ENCODE measurements at regions not wholly inside any gene's neighbourhood (a gene's known extent, or its start where the extent isn't known, plus 50 kb on each side); places are given as distances from the start of the nearest gene placed in this dataset.
"Not testable (repeated sequence)": the region's sequence is repeated elsewhere in the genome, so short reads cannot be mapped to it uniquely, and the experiment has no call there.

DNA sequence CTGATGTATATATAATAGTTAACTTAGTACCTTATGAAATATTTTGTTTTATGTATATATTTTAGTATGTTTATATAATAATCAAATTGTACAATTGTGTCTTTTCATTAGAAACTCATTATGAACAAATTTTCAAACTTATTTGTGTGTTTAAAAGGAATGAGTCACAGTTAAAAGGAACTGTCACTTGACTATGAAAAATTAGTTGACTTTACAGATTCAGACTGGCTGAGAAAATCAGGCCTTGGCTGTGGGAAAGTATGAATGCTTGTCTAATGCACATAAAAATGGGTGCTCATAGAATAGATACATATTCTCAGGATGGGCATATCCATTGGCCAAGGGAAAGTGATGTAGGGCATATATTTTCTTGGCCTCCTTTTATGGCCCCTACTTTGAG is 576.8 kb downstream of the SATB2 start:
- no peaks in the 10 kb centered on the region for H3K36me3 Mint-ChIP-seq (ENCODE audit: low read depth)
- no peaks in the 10 kb centered on the region for H3K4me1 Mint-ChIP-seq (ENCODE audit: low read depth)
- H3K27me3 Mint-ChIP-seq = no peaks in the 10 kb centered on the region
- no peak overlapping the region for H3K27ac Mint-ChIP-seq
- peaks cover 3% of the 10 kb centered on the region for H3K9me3 Mint-ChIP-seq
- H3K4me3 Mint-ChIP-seq = no peak overlapping the region
- no peak for DNase-seq

DNA sequence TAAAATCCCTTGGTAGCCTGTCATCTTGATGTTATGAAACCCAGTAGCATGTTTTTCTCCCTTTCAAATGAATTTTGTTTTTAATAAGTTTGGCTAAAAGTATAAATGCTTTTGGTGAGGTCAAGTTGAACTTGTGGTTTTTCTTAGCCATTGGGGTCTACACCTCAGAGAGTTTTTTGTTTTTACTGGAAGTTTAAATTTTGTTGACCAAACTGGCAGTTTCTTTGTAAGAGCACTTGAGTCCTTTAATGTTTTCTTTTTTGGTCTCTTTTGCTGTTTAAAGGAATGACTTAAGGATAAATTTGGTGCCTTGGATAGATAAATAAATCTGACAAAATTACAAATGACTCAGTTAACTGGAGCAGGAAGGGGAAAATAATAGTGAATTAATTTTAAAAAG is 577.3 kb downstream of the SATB2 start:
- H3K4me1 Mint-ChIP-seq (ENCODE audit: low read depth) = no peaks in the 10 kb centered on the region
- H3K9me3 Mint-ChIP-seq = peaks cover 3% of the 10 kb centered on the region
- no peaks in the 10 kb centered on the region for H3K27me3 Mint-ChIP-seq
- H3K27ac Mint-ChIP-seq = no peak overlapping the region
- no peak overlapping the region for H3K4me3 Mint-ChIP-seq
- H3K36me3 Mint-ChIP-seq (ENCODE audit: low read depth) = no peaks in the 10 kb centered on the region
- DNase-seq = no peak

DNA sequence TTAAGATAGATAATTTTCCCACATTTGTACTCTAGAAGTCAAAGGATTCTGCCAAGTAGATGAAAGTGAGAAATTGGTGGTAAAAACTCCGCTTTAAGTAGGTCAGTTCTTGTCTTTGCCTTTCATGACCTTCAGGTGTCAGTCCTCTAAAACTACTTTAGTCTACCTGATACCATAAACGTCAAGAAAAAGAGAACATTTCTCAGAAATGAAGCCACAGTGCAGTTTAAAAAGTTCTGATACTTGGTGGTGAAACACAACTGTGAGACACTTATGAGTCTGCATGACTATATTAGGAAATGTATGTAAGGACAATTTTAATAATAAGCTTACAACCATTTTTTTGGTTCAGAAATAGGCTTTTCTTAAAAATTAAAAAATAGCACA is 583.3 kb downstream of the SATB2 start:
- Mint-ChIP-seq H3K4me3 (no peak overlapping the region), H3K9me3 (peaks cover 6% of the 10 kb centered on the region), H3K4me1 (ENCODE audit: low read depth) (no peaks in the 10 kb centered on the region), H3K36me3 (ENCODE audit: low read depth) (no peaks in the 10 kb centered on the region), H3K27ac (no peak overlapping the region), H3K27me3 (no peaks in the 10 kb centered on the region)
- no peak for DNase-seq

DNA sequence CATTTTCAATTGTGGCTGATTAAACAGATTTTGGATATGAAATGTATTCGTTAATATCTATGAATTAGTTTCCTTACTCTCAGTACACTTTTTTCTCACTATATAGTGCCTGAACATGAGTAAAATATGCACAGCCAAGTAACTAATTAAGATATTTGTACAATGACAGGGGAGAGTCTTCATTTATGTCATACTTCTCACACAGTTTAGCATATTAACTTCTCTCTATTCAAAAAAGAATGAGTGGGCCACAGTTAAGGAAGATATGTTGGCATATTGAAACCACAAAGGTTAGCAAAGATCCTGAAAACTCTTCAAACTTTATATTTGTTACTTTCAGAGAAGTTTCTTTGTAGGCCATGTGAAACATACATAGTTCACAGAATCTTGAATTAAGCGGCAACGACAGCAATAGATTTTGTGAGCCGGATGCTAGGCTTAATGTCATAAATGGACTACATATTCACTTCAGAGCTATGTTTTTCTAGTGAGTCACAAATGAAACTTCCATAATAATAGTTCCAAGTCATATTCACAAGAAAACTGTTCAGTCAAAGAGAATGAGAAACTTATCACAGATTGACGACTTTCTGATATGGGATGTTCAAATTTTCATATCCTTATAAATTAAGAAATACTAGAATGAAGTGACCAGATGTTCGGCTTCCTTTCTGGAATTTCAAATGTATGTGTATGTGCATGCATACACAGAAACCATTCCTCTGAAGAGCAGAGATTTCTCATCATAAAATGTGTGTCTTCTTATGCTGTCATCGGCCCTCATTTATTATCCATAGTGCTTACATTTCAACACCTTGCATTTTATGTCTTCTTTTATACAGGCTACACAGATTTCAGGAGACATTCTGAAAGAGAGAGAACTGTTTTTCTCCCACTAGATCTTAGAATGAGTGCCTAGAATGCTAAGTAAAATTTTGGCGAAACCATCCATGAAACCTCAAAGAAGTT is 584.0 kb downstream of the SATB2 start:
- H3K27ac Mint-ChIP-seq = no peak overlapping the region
- no peaks in the 10 kb centered on the region for H3K27me3 Mint-ChIP-seq
- DNase-seq = no peak
- no peak overlapping the region for H3K4me3 Mint-ChIP-seq
- H3K4me1 Mint-ChIP-seq (ENCODE audit: low read depth) = no peaks in the 10 kb centered on the region
- no peaks in the 10 kb centered on the region for H3K36me3 Mint-ChIP-seq (ENCODE audit: low read depth)
- H3K9me3 Mint-ChIP-seq = peaks cover 6% of the 10 kb centered on the region

DNA sequence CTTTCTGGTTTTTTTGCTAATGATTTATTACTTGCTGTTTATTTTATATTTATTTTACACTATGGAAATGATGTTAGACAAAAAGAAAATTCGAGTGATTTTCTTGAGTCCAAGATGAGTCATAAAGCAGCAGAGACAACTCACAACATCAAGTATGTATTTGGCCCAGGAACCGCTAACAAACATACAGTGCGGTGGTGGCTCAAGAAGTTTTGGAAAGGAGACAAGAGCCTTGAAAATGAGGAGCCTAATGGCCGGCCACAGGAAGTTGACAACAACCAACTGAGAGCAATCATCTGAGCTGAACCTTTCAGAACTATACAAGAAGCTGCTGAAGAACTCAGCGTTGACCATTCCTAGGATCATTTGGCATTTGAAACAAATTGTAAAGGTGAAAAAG is 594.1 kb downstream of the SATB2 start:
- Mint-ChIP-seq H3K36me3 (ENCODE audit: low read depth) (no peaks in the 10 kb centered on the region), H3K4me3 (no peak overlapping the region), H3K27ac (no peak overlapping the region), H3K9me3 (peaks cover 6% of the 10 kb centered on the region), H3K4me1 (ENCODE audit: low read depth) (no peaks in the 10 kb centered on the region), H3K27me3 (no peaks in the 10 kb centered on the region)
- no peak for DNase-seq

DNA sequence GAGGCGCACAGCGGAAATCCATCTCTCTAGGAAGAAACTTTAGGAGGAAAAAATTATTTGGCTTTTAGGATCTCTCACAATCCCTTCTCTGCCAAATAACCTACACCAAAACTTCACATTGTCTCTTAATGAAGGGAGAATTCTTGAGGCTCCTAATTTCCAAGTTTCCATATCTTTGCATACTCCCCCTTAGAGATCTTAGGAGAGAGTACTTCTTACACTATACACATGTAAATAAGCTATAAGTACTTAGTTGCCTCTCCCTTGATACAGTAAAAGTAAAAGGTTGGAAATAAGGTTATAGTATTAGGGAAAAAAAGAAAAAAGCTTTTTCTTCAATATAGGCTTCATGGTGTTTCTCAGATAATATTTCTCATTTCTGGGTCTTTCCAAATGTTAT is 596.7 kb downstream of the SATB2 start:
- Mint-ChIP-seq H3K9me3 (peaks cover 17% of the 10 kb centered on the region), H3K27ac (no peak overlapping the region), H3K36me3 (ENCODE audit: low read depth) (no peaks in the 10 kb centered on the region), H3K27me3 (no peaks in the 10 kb centered on the region), H3K4me1 (ENCODE audit: low read depth) (no peaks in the 10 kb centered on the region), H3K4me3 (no peak overlapping the region)
- DNase-seq = no peak

DNA sequence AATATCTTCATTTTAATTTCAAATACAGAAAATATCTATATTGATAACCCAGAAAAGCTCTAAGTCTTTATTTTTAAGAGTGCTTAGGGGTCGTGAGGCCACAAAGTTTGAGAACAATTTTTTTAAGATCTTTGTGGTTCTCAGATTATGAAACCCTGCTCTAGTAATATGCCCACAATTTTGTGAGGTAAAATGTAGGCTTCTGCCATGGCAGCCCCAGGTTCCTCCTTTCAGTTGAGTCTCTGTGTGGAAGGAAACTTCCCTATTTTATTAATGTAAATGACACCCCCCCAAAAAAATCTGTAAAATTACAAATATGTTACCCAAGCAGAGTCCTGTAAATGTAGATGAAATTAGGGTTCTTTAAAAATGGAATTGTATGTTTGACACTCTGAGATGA is 600.5 kb downstream of the SATB2 start:
- Mint-ChIP-seq H3K36me3 (ENCODE audit: low read depth) (no peaks in the 10 kb centered on the region), H3K9me3 (peaks cover 15% of the 10 kb centered on the region), H3K27me3 (no peaks in the 10 kb centered on the region), H3K27ac (no peak overlapping the region), H3K4me1 (ENCODE audit: low read depth) (no peaks in the 10 kb centered on the region), H3K4me3 (no peak overlapping the region)
- no peak for DNase-seq

DNA sequence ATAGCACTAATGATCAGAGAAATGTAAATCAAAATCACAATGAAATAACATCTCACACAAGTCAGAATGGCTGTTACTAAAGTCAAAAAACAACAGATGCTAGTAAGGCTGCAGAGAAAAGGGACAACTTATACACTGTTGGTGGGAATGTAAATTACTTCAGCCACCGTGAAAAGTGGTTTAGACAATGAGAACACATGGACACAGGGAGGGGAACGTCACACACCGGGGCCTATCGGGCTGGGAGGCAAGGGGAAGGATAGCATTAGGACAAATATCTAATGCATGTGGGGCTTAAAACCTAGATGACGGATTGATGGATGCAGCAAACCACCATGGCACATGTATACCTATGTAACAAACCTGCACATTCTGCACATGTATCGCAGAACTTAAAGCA is 602.0 kb downstream of the SATB2 start:
- peaks cover 15% of the 10 kb centered on the region for H3K9me3 Mint-ChIP-seq
- H3K36me3 Mint-ChIP-seq (ENCODE audit: low read depth); H3K4me3 Mint-ChIP-seq: not testable (repeated sequence)

DNA sequence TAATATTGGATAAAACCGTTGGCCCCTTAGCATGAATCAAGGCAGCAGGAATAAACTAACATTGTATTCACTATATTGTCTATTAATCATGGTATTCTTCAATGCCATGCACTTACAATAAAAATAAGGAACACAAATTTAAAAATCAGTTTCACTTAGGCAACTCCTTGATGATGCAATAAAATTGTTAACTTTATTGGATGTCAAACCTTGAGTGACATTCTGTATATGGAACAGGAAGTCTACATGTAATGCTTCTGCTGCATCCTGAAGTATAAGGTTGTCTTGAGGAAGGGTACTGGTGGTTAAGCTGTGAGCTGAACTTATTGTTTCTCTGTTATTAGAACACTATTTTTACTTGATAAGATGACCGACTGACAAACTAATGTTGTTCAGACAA is 605.5 kb downstream of the SATB2 start:
- no peaks in the 10 kb centered on the region for H3K36me3 Mint-ChIP-seq (ENCODE audit: low read depth)
- H3K9me3 Mint-ChIP-seq = peaks cover 4% of the 10 kb centered on the region
- no peak for DNase-seq
- H3K4me3 Mint-ChIP-seq = no peak overlapping the region
- no peaks in the 10 kb centered on the region for H3K27me3 Mint-ChIP-seq
- H3K4me1 Mint-ChIP-seq (ENCODE audit: low read depth) = no peaks in the 10 kb centered on the region
- no peak overlapping the region for H3K27ac Mint-ChIP-seq

More for the DNA sequence above, 602.0 kb downstream of the SATB2 start:
- not testable (repeated sequence) for H3K27me3 Mint-ChIP-seq; DNase-seq; H3K27ac Mint-ChIP-seq; H3K4me1 Mint-ChIP-seq (ENCODE audit: low read depth)

DNA sequence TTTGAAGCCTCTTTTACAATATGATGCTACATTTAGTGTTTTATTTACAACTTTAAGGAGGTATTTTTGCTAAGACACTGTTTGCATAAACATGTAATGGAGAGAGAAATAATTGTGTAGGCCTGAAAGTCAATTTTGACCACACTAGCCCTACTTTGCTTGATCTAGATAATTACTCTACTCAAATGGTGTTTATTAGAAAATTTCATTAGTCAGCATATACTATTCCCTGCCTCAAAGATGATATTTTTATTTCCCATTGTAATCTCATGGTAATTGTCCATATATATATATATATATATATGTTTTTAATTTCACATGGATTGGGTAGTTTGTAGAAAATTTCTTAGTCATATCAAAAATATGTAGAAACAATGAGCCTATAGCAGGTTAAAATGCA is 632.2 kb downstream of the SATB2 start:
- no peaks in the 10 kb centered on the region for H3K9me3 Mint-ChIP-seq
- no peak overlapping the region for H3K4me3 Mint-ChIP-seq
- H3K4me1 Mint-ChIP-seq (ENCODE audit: low read depth) = no peaks in the 10 kb centered on the region
- H3K27me3 Mint-ChIP-seq = no peaks in the 10 kb centered on the region
- H3K36me3 Mint-ChIP-seq (ENCODE audit: low read depth) = no peaks in the 10 kb centered on the region
- no peak overlapping the region for H3K27ac Mint-ChIP-seq
- no peak for DNase-seq

DNA sequence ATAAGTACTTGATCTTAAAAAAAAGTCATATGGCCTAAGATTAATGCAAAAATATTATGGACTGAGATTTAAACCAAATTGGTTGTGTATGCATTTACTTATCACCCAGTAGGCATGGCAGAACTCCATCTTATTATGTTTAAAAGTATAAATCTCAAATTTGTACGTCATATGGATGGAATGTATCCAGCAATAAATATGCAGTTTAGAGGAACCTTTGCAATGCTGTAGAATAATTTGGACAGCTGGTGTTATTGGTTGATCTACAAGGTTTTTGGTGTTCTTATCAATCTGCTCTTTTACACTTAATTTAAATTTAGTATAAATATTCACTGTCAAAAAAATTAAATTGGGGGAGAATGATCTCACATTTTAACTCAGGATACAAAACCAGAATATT is 640.2 kb downstream of the SATB2 start:
- Mint-ChIP-seq H3K9me3 (no peaks in the 10 kb centered on the region), H3K27me3 (no peaks in the 10 kb centered on the region), H3K4me3 (no peak overlapping the region)

DNA sequence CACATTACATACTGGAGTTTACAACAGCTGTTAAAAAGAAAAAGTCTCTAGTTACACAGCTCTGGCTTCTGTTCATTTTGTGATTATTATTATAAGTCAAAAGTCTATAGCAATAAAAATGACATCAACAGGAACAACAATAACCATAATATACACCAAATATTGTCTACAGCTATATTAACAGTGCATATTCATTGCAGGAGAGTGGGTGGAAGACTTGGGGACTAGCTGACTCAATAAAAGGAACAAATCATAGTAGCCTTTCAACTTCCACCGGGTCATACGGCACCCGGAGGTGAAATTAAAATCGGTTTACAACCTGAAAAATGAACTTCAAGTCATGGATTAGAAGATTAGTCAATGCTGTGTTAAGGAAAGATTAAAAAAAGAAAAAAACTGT is 642.1 kb downstream of the SATB2 start:
- no peaks in the 10 kb centered on the region for H3K9me3 Mint-ChIP-seq

More for the DNA sequence above, 640.2 kb downstream of the SATB2 start:
- H3K4me1 Mint-ChIP-seq (ENCODE audit: low read depth) = no peaks in the 10 kb centered on the region
- DNase-seq = no peak
- H3K36me3 Mint-ChIP-seq (ENCODE audit: low read depth) = no peaks in the 10 kb centered on the region
- H3K27ac Mint-ChIP-seq = no peak overlapping the region

DNA sequence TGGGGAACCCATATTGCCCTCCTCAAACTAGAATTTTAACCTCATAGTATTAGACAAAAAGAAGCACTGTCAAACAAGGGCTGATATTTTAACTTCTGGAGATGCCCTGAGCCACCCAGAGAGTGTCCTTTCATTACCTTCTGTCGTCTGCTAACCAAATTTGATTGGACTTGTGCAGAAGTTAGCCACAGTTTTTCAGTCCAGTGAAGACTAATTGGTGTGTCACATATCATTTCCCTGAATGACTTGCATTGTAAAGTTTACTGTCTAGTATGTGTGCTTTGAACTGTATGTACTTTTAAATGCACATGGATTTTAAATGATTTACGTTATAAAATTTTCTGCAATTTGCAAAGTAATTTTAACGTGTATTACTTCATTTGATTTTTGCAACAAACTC is 646.5 kb downstream of the SATB2 start:
- no peaks in the 10 kb centered on the region for H3K36me3 Mint-ChIP-seq (ENCODE audit: low read depth)
- no peaks in the 10 kb centered on the region for H3K4me1 Mint-ChIP-seq (ENCODE audit: low read depth)
- H3K27me3 Mint-ChIP-seq = no peaks in the 10 kb centered on the region
- H3K9me3 Mint-ChIP-seq = no peaks in the 10 kb centered on the region
- H3K4me3 Mint-ChIP-seq = no peak overlapping the region
- no peak overlapping the region for H3K27ac Mint-ChIP-seq
- DNase-seq = no peak

More for the DNA sequence above, 642.1 kb downstream of the SATB2 start:
- no peak overlapping the region for H3K4me3 Mint-ChIP-seq
- H3K4me1 Mint-ChIP-seq (ENCODE audit: low read depth) = no peaks in the 10 kb centered on the region
- DNase-seq = no peak
- H3K36me3 Mint-ChIP-seq (ENCODE audit: low read depth) = no peaks in the 10 kb centered on the region
- H3K27ac Mint-ChIP-seq = no peak overlapping the region
- H3K27me3 Mint-ChIP-seq = no peaks in the 10 kb centered on the region

DNA sequence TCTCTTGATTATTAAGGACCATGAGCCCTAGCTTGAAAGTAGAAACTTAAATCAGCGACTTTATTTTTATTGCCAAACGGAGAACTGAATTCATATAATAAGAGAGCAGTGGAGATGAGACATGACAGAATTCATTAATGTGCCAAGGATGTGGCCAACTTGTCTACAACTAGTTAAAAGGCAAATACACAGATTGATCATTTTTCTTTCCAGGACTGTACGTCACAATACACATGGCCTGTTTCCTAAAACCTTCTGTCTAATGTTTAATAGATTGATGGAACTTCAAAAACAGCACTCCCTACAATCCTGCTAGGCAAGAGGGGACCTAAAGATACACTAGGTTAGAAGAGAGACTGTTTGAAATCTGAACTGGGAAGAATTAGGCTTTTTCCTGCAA is 647.8 kb downstream of the SATB2 start:
- no peaks in the 10 kb centered on the region for H3K4me1 Mint-ChIP-seq (ENCODE audit: low read depth)
- DNase-seq = no peak
- no peaks in the 10 kb centered on the region for H3K9me3 Mint-ChIP-seq
- H3K27ac Mint-ChIP-seq = no peak overlapping the region
- no peaks in the 10 kb centered on the region for H3K36me3 Mint-ChIP-seq (ENCODE audit: low read depth)
- no peak overlapping the region for H3K4me3 Mint-ChIP-seq
- H3K27me3 Mint-ChIP-seq = no peaks in the 10 kb centered on the region

DNA sequence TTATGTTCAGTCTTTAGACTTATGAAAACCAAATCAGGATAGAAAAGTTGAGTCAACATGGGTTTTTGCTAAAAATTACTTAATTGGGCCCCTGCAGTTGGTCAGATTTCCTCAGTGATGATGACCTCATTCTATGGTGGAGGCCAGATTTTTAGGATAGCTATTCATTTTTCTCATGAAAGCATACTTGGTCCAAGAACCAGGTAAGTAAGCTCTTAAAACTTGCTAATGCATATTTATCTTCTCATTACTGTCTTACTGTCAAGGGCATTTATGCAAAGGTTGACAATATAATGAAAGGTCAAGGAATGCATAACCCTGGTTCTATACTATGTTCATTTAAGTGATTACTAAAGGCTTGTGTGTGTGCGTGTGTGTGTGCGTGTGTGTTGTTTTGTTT is 650.6 kb downstream of the SATB2 start:
- DNase-seq = no peak
- no peak overlapping the region for H3K4me3 Mint-ChIP-seq
- no peaks in the 10 kb centered on the region for H3K4me1 Mint-ChIP-seq (ENCODE audit: low read depth)
- no peaks in the 10 kb centered on the region for H3K27me3 Mint-ChIP-seq
- H3K27ac Mint-ChIP-seq = no peak overlapping the region
- H3K9me3 Mint-ChIP-seq = no peaks in the 10 kb centered on the region
- H3K36me3 Mint-ChIP-seq (ENCODE audit: low read depth) = no peaks in the 10 kb centered on the region
